Hematopoietic multipotent progenitor cell treated with erythropoietin and hydrocortisone succinate and interleukin-3 and kit ligand, for 4 days (in vitro differentiated cells): ENCODE measurements at regions not wholly inside any gene's neighbourhood (a gene's known extent, or its start where the extent isn't known, plus 50 kb on each side); places are given as distances from the start of the nearest gene placed in this dataset.
"Not testable (repeated sequence)": the region's sequence is repeated elsewhere in the genome, so short reads cannot be mapped to it uniquely, and the experiment has no call there.

Source experiments
- DNase-seq: peaks from one replicate; pipeline ENCODE4 v3.0.0-alpha.2; 2015

DNA sequence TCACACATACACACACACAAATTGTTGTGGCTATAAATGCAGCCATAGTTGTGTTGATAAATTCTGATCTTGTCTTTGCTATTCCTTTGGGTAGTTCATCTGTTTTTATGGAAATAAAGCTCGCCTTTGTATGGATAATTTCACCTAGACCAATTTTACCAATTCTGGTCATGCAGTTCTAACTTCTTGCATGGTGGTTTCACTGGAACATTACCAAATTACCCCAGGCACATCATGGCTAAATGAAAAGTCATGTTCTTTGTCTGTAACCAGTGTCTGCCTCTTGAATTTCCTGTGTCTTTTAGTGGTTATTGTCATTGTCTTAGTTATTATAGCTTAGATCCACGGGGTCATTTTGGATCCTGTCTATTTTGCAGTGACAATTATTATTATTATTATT is 50.3 kb upstream of the TMC1 start:
- DNase-seq: no peak

DNA sequence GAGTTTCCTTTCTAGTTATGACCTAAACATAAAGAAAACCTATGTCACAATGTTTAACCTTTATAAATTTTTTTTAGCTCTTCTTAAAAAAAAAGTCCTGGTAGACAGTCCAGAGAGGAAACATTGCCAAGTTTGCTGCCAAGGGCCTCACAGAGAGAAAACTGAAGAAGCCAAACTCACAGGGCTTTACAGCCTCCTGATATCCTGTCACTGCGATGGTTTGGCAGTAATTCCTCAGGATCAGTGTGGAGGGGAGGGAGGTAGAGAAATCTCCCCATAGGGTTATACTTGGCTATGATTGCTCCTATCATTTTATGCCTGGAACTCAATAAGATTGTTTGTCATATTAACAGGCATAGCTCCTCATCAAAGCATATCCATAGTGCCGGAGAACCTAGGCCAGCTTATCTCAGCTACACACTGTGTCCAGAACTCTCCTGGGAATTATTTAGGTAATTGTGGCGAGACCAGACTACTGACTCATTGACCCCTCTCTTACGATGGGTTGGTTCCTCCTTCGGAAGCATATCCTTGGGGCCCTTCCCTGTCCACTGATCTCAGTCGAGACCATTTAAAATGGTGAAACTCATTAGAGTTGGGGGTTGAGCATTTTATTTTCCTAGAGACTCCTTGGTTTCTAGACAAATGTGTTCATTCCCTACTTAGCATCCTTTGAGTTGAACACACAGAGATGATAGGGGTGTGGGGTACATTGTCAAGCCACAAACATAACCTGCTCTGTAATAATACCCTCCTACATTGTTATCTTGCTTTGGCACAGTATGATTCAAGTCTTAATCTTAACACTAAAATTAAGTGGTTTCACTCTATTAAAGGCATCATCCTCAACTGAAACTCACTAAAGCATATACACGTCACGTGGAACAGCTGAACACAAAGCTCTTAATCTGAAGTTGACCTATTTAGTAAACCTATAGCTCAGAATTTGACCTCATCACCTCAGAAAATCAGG is 53.4 kb upstream of the TMC1 start:
- DNase-seq: no peak

DNA sequence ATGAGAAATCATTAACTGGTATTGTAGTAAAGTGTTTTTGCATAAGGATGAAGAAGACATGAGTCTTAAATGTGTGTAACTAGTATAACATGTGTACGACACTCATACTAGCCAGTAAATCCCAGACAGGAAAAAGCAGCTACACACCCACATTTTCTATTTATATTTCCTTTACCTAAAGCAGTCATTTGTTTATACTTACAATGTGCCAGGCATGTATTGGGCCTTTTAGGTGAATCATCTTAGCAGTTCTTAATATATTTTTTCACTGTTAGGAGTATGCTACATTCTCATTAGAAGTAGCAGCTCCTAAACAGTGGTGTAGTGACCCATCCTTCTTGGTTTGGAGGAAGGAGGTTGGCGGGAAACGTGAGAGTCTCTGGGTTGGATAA is 55.8 kb upstream of the TMC1 start:
- no peak for DNase-seq

DNA sequence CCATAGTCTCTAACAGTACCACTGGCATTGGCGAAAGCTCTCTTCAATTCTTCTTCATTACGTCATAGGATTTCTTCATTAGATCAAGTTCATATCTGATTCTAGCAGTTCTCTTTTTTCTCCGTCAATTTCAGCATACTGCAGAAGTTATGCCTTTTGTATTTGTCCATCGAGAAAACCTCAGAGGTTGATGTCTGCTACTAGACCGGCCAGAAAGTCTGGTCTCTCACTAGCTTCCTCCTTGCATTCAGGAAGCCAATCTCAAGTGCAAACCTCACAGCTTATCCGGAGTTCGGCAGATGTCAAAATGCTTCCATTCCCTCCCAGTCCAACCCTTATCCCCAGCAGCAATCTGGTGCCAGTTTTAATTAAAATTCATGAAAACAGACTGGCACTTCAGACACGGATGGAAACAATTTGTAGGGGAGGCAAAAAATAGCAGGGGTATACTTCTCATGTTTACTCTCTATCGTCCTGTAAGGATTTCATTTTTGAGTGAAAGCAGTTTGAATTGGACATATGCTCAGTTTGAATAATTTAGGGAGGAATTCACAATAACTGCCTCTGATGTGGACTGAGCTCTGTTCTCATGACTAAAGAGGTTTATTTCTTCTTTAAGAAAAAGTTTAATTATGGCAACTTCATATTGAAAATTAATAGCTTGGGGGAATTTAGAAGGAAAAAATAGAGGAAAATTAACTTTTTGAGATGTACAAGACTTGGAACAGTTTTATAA is 56.4 kb upstream of the TMC1 start:
- DNase-seq: peak; percentile 85

DNA sequence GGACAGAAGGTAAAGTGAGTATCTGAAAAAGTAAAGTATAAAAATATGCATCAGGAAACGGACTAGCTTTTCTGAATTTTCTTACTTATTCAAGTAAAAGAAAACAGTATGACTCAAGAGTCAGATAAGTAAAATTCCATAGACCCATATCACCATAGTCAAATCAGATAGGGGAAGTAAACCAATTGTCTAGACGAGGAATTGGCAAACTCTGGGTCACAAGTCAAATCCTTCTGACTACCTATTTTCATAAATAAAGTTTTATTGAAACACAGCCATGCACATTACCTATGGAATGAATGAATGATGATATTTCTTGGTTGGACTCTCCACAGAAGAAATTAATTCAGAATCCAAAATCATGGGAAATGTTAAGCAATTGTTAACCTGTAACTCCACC is 59.1 kb upstream of the TMC1 start:
- no peak for DNase-seq

DNA sequence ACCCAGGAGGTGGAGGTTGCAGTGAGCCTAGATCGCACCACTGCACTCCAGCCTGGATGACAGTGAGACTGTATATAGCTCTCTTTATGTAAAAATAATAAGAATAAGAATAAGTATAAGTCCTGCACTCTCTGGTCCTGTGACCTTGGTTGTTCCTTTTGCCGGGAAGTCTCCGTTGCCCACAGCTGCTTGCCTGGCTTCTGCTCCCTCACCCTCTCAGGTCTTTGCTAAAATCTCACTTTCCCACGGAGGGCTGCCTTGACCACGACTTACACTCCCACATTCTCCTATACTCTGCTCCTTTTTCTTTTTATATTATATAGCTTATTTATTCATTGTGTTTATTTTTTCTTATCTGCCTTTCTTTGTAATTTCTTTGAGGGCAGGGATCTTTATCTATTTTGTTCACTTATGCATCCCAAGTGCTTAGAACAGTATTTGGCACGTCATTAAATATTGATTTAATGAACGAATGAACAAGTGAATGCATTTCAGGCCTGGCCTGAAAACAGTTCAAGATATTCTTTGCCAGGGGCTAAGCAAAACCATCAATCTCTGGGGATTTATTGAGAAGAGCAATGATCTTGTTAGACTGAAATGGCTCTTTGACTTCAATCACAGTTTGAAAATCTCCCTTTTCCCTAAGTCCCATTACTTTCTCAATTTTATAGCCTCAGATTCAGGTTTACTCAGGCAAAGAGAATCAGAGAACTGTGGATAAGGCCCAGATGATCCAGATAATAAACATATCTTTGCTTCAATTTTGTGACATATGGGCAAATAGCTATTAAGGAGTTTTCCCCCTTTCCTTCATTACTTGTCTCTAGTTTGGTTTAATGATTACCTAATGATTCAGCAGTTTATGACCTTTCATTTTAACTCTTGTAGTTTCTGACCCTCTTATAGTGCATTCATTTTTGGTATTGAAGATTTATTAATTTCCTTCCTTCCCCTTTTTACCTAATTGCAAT is 60.8 kb upstream of the TMC1 start:
- no peak for DNase-seq

DNA sequence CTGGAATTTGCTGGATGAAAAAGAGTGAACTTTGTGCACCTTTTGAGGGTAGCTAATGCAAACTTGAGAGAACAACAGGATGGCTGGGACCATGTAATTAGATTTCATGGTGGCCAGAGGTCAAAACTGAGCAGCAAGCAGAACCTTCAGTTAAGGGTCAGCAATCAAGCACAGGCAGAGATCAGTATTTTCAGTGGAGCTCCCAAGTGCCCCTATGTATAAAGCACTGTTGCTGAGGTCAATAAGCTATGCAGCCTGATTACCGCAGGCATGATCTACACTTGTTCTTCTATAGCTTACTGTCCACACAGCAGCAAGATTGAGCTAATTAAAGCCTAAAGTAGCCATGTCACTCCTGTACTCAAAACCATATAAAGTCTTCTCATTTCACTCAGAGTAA is 62.1 kb upstream of the TMC1 start:
- no peak for DNase-seq

DNA sequence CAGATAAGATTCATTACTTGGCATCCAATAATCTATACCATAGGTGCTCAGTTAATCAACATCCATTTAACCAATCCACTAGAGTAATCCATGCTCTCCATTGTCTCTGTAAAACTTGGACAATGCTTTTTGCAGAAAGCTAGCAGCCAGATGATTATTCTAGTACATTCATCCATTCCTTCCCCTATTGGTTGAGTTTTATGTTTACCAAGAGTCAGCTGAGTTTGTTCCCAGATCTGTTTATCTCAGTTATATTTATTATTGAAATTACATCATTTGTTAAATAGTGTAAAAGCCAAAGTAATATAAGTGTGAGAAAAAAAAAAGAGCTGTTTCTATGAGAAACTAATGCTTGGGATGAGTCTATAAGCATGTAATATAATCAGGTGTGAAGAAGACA is 63.3 kb upstream of the TMC1 start:
- no peak for DNase-seq

DNA sequence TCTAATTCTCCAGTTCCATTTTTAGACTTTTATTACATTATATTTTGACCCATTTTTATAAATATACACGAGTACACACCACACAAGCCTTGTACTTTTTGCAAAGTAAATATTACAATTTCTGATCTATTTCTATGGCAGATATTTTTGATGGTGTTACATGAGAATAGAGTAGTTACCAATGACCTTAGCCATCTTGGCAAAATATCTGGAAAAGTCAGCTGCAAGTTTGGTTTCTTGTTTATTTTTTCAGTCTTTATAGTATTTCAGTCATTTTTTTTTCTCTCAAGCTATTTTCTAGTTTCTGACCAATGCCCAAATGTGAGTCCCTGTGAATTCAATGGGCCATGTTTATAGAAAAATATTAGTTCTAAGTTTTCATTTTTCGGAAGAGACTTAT is 64.0 kb upstream of the TMC1 start:
- DNase-seq: no peak

DNA sequence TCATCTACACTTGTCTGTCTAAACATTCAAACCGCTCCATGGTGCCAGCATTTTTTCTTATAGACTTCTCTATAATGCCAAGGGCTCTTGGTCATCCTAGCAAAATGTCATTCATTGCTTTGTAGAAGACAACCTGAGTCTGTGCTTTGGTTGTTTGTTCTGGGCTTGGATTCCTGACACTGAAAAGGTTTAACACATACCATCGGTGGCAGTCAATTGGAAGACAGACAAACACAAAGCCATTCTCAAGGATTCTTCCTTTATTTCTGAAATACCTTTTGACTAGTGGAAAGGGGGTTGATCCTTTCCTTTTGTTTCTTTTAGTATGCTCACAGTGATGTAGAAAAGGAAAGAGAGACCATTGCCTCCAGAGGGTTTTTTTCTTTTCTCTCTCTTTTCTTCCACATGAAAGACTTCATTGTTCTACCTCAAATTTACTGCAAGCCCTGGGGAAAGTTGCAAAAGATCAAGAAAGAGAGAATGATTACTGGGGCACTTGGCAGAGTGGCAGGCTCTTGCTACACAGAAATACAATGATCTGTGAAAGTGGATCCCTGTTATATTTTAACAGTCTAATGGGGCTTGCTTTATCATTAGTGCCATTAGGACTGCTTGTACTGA is 66.4 kb upstream of the TMC1 start:
- no peak for DNase-seq

DNA sequence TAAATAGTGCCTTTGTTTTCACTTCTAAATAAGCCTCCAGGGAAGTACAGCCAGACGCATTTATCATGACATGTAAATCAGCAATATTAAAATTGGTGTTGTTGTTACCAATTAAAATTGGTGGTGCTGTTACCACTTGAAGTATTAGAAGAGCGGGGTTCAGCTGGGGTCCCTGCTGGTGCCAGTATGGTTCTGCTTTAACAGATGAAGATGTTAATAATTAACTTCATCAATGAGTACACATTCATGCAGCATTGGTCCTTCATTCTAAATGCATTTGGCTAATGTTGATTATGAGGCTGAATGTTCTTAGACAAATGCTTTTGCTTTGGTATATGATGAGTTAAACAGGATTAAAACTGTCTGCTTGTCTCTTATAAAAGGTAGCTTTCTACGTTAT is 67.6 kb upstream of the TMC1 start:
- no peak for DNase-seq

DNA sequence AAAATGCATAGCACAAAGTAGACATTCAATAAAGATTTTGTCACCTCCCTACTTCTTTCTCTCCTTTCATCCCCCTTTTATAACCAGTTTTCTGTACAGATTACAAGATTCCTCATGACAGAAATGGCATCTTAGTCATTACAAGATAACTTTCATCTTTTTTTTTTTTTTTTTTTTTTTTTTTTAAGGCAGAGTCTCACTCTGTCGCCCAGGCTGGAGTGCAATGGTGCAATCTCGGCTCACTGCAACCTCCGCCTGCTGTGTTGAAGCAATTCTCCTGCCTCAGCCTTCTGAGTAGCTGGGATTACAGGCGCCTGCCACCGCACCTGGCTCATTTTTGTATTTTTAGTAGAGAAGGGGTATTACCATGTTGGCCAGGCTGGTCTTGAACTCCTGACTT is 75.2 kb upstream of the TMC1 start:
- DNase-seq: not testable (repeated sequence)

DNA sequence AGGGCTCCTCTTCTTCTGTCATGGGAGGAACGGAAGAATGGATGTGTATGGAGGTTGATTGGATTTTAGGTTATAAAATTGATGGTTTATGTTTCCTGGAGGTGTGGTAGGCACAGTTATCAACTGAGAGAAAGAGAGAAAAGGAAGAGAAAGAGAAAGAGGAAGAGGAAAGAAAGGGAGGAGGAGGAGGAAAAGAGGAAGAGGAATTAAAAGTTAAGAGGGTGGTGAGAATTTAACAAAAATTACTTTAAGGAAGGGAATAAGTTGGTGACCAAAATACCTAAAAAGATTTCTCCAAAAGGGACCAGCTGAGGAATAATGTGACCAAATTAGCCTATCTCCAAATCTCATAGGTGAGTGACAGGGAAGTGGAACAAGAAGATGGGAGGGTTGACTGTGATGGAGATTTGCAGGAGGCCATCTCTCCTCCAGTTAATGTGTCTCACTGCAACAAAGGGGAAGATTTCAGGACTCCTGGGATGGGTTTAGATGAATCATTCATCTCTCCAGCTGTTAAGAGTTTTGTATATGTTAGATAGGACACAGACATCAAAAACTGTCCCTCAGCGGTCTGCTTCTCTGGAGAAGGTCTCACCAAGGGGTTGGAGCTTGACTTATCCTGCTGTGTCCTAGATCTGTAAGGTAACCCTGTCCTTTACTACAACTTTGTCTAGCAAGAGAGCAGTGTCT is 76.0 kb upstream of the TMC1 start:
- no peak for DNase-seq

DNA sequence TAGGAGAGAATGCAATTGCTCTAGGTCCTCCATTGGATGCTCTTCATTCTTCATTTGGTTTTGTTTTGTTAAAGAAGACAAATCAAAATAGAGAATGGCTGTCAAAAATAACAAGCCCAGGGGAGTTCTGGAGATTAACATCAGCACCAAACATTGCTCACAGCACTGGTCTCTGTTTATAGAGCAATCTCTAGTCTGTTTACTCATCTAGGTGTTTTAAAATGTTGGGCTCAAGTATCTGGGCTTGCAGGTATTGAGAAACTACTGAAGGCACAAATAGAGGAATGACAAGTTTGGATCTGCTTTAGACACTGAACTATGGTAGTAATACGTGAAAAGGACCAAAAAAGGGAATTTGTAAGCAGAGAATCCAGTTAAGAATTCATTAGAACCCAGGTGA is 77.0 kb upstream of the TMC1 start:
- no peak for DNase-seq

DNA sequence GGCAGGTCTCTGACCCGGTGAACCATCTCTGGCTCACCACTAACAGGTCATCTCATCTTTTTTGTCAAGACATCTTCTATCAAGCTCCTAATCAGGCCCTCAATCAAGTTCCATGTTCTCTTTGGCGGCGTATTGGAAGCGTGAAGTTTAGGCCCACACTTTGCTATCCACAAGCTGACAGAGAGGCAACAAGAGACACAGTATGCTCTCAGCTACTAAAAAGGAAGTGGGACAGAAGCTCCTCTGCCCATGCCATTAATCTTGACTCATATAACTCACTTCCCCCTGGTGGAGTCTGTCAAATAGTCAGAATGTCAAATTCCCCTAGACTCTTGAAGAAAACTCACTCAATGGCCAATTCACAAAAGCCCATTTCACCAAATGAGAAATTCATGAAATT is 77.6 kb upstream of the TMC1 start:
- DNase-seq: peak; percentile 69

DNA sequence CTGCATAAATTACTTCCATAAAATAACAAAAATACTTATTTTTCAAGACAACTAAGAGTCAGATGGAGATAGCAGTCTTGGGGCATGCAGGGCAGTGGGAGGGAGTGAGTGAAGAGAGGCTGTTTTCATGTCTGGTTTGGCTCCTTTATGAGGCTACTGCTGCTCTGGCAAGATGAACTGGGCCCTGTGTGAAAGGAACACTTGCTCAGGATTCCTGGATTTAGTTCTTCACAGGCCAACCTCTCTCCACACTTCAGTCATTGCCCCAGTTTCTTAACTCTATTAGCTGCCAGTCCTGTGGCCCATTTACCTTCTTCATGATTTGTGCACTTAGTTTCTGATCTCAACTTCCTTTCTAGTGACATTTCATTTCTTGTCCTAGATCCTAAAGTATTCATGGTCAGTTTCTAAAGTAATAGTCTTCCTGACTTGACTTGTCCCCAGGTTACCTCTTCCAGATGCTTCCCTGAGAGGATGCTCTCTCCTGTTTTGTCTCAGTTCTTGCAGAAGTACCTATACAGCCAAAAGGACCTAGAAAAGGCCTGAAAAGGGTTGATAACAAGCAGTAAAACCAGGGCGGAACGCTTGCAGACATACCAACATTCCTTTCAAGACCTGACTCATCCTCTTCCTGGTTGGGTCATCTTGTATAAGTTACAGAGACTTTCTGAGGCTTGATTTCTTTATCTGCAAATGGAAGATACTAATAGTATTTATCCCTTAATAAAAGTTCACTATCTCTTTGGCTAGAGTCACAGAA is 77.0 kb upstream of the ZFAND5 start:
- no peak for DNase-seq

DNA sequence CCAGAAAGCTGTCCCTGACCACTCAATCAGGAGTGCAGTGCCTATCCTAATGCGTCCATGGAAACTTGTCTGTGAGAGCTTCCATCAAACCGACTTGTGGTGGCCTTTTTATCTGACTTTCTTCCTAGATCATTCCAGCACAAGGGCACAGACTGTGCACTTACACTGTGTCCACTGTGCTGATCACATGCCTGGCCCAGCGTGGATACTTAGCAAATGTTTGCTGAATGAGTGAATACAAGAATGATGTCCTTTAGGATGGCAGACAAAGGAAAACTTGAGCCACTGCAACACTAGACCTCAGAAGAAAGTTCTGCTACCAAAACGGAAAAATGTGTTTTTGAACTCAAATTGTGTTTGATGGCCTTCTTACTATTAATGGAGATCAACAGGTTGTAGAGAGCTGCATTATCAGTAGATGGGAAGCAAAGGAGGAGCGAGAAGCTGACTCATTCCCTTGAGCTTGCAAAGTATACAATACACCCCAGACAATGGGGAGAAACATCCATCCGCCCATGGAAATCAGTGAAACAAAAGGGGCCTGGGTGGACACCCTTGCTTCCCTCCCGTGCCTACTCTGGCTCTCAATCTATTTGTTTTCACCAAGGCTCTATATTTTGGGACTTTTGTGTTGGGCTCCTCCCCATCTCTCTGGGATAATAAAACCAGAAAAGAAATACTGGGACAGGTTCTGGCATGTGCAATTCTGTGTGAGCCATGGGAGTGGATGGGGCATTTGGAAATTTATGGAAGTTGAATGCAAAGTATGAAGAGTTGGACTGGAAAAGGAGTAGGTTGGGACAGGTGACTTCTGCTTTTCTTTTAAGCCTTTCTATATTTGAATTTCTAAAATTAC is 76.2 kb upstream of the ZFAND5 start:
- no peak for DNase-seq

DNA sequence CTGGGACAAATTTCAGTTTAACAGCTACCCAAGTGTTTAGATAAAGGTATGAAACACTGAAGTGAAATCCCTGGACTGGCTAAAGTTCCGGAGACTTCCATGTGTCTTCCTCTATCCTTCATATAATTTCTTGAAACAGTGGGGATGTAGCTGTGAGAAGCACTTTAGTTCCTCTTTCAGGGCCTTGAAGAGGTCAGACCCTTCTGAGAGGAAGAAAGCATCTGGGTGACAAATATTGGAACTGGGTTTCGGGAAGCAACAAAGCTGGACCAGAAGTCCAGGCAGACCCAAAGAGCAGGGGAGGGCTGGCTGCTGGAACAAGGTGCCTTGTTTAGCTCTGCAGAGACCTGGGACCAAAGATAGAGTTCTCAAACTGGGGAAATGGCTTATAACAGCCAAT is 75.4 kb upstream of the ZFAND5 start:
- DNase-seq: no peak

DNA sequence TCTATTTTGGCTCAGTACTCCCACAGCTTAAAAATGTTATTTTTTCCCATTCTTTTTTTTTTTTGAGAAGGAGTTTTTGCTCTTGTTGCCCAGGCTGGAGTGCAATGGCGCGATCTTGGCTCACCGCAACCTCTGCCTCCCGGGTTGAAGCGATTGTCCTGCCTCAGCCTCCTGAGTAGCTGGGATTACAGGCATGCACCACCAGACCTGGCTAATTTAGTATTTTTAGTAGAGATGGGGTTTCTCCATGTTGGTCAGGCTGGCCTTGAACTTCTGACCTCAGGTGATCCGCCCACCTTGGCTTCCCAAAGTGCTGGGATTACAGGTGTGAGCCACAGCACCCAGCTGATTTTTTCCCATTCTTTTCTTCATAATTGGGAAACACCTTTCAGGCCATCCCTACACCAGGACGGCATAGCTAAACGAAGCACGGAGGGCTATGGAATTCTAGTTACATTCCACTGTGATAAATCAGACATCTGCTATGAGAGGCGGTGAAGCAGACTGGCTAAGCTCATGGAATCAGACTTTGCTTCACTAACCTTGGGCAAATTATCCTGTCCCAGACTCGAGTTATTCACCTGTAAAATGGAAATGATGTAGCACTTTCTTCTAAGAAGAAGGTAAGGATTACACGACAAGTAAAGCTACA is 68.7 kb upstream of the ZFAND5 start:
- DNase-seq: not testable (repeated sequence)

DNA sequence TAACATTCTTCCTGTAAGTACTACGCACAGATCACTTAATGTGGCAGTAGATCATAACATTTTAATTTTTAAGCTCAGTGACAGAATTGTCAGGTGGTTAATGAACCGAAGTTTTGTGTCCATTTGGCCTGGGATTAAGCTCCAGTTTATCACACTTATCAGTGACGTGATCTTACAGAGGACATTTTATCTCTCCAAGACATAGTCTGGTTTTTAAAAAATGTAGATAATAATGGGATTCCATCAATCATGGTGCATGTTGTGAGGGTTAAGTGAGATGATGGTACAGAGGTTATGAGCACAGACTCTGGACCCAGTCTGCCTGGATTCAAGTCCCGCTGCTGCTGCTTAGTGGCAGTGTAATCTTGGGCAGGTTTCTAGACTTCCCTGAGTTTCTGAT is 66.0 kb upstream of the ZFAND5 start:
- no peak for DNase-seq
